TTC549 (cell line): ENCODE measurements at regions not wholly inside any gene's neighbourhood (a gene's known extent, or its start where the extent isn't known, plus 50 kb on each side); places are given as distances from the start of the nearest gene placed in this dataset.

Experiments
- FAIRE-seq: peaks from 2 replicates; lab custom pipeline; 2012; peaks lifted over from hg19 to GRCh38; lab: Jason Lieb, UNC

DNA sequence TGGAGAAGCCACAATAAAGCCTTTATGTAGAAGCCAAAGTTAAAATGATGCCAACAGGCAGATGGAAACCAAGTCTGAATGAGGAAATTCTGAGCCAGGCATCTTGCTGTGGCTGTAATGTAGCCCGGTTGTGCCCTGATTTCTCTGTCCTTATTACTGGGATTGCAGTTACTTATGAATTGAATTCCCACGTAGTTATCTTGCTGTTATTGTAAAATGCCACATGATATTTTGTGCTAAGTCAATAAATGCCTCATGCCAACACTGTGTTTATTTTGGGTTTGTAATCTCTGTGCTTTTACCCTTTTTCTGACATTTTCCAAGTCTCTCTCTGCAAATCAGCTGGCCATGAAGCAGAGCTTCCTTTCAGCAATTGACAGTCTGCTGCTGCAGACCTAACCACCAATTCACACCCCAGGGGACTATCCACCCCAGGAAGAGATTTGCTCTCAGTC lies 486.1 kb upstream of the GOLIM4 start:
- FAIRE-seq: no peak

DNA sequence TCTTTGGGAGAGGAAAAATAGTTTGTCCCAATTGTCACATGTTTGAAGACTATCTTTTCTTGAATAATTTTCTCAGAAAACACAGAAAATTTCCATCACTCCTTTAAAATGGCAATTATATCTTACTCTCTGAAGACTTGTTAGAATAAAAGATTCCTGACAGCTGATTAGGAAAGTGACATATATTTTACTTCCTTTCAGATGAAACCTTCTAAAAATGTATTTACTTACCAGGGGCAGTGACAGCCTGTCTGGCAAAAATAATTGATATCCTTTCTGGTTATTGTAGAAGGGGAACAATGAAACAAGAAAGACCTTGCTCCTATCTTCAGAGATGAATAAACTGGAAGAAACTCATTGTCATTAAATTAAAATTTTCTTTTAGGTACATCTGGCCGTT lies 483.3 kb upstream of the GOLIM4 start:
- FAIRE-seq: no peak

DNA sequence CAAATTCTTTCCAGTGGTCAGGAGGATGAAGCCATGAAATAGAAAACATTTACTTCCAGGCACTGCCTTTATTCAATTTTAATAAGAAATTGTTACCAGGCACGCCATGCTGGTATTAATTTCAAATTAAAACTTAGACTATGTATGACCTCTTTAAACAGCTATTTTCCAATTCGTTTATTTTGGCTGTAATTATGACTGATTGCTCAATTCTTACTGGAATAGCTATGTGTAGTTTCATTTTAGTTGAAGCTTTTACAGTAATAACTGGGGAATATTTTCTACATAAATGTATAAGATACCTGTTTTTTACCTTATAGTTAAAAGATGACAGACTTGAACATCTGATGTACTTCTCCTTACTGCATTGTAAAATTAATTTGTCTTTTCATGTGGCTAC lies 480.0 kb upstream of the GOLIM4 start:
- no peak for FAIRE-seq

DNA sequence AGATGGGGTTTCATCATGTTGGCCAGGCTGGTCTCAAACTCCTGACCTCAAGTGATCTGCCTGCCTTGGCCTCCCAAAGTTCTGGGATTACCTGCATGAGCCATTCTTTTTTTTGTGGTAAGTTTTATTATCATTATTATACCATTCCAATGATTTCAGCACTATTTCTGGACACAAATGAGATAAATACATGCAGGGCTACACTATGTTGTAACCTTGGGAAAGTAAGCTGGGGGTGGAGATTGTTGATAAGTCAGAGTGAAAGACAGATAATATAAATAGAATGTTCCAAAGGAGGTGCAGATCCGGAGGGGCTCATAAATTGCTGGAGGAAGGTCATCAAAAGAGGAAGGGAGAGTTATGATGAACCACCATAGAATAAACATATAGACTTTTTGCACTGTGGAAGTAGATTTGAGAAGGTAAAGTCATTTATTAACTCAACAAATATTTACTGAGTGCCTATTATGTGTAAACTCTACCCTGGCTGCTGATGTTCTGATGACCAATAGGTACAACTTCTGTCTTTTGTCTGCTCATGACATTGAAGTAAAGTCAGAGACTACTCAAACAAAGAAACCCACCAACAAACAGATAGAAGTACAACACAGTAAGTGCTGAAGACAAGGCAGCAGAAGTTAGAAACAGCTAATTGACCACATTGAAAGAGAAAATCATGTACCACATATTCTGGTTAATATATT lies 478.9 kb upstream of the GOLIM4 start:
- no peak for FAIRE-seq

DNA sequence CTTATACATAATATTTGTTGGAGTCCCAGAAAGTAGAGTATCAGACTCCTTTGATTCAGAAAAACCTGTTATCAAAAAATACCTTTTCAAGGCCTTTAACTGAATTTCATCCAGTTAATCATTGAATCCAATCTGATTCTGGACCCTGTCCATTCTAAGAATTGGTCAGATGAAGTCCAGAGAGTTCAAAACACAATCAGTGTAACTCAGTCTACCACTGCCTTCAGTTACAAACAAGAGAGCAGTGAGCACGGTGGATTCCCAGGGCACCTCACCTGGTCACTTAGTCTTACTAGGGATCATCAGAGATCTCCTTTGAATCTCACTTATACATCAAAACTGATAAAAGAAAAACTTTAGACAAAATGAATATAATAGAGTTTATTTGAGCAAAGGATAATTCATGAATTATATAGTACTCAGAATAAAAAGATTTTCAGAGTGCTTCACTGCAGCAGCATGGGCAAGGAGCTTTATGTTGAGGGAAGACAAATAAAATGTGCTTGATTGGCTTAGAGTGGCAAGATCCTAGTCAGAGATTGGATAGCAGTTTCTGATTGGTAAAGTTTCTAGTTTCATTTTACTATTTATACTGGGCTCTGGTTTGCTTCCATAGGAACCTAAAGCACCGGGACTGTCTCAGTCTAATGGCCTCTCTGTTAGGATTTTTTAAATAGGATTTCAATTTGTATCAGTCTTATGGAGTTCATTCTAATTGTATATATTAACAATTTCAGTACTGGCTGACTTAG lies 474.9 kb upstream of the GOLIM4 start:
- no peak for FAIRE-seq

DNA sequence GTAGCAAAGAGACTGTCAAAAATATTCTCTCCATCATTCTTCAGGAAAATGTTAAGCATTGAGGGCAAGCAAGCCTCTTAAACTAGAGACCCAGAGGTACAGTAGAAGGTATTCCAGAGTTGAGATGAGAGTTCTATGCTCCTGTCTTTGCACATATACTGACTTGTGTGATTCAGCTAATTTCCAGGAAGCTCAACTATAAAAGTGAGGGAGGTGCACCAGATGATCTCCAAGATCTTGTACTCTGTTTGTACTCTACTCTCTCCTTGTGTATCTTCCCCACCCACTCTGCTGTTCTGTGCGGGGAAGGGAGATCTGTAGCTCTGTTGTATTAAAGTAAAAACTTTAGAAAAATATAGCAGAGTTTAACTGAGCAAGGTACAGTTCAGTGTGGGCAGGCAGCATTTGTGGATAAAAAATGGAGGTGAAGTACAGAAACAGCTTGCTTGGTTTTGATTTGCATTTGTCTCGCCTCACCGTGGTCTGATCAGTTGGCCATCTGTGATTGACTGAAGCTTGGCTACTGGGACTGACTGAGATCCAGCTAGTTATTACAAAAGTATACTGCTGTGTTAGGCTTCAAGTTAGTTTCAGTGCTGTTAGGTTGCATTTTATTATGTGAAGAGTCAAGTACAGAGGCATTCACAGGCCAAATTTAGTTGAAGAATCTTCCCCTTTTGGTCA lies 463.1 kb upstream of the GOLIM4 start:
- no peak for FAIRE-seq

DNA sequence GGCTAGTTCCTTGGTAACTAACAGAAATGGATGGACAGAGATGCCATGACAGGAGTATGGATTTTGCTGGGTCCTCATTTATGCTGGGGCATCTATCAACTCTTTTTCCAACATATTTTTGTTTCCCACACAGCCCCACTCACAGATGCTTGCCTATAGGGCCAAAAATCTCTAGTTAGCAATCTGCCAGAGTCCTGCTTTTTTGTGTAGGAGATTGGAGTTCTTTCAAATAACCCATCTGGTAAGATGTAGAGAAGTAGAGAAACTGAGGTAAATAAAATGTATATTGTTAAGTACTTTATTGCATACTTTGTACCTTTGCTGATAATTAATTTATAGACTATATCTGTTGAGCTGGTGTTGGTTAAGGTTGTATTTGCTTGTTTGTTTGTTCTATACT lies 456.5 kb upstream of the GOLIM4 start:
- no peak for FAIRE-seq

DNA sequence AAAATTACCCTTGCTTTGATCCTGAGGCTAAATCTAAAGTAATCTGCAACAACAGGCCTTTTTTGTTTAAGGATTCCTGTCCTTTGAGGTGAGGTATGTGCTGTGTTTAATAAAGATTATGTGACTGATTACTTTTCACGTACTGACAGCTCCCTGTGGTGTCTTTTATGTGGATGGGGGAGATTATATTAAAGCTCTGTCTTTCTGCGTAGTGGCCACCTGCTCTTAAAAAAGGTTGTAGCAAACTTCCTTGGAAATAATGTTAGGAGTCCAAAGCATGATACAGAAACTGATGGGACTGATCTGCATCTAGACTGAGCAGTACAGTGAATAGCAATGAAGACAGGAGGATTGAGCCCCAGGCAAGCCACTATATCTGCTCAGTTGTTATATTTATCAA lies 453.0 kb upstream of the GOLIM4 start:
- no peak for FAIRE-seq

DNA sequence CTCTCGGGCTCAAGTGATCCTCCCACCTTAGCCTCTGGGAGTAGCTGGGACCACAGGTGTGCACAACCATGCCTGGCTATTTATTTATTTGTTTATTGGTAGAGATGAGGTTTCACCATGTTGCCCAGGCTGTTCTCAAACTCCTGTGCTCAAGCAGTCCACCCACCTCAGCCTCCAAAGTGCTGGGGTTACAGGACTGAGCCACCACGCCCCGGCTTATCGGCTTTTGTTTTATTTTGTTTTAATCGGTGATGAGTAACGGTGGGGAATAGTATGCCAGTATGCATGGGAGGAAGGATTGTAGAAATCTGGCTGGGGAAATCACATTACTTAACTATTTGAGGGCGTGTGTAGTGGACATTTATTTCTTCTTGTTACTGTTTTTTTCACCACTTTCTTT lies 451.0 kb upstream of the GOLIM4 start:
- no peak for FAIRE-seq

DNA sequence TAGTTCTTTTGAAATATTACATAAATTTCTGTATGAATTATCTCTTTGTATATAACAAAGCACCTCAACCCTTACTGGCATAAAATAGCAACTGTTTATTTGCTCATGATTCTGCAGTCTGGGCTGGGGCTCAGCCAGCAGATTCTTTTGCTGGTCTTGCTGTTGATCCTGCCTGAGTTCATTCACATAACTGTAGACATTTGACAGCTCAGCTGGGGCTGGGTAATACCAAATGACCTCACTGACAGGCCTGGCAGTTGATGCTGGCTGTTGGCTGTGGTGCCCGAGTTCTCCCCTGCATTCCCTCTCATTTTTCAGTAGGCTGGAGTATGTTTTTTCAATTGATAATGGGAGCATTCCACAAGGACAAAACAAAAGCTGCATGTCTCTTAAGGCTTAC lies 449.9 kb upstream of the GOLIM4 start:
- FAIRE-seq: no peak

DNA sequence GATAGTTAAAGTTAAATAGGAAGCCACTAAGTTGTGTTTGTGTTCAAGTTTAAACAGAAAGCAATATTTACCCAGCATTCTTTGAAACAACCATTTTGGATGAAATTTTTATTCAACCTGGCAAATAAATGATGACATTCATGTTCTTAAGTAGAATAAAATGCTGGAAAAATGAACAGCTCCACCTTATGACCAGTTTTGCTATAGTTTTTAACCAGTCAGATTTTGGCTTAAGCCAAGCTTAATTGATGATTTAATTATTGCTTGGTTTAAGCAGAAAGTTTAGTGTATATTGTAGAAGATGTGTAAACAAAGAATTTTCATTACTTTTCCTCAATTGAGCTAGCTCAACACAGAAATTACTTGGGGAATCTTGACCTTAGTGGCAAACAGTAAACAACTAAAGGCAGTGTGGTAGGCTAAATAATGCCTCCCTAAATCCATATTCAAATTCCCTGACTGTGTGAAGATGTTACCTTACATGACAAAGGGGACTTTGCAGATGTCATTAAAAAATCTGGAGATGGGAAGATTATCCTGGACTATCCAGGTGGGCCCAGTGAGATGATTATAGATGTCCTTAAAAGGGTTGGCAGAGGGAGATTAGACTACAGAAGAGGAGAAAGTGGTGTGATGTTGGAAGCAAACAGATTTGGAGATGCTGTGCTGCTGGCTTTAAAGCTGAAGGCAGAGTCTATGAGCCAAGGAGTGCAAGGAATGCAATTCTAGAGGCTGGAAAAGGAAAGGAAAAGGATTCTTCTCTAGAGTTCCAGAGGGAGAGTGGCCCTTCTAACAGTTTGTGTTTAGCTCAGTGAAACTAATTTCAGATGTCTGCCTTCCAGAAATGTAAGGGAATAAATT lies 448.6 kb upstream of the GOLIM4 start:
- FAIRE-seq: no peak

DNA sequence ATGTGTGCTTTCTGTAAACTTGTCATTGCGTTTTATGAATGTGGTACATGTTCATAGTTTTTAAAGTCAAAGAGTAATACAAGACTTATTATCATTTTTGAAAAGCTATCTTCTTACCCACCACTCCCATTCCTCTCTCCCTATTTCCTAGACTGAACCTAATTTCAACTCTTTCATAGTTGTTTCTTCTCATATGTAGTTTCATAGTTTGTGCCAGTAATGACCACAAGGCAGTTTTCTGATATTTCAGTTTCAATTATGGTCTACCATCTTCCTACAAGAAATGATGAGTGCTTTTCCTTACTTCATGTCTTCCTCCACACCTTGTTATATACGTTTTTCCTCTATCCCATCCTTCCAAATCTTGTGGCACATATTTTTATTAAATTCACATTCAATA lies 445.0 kb upstream of the GOLIM4 start:
- no peak for FAIRE-seq

DNA sequence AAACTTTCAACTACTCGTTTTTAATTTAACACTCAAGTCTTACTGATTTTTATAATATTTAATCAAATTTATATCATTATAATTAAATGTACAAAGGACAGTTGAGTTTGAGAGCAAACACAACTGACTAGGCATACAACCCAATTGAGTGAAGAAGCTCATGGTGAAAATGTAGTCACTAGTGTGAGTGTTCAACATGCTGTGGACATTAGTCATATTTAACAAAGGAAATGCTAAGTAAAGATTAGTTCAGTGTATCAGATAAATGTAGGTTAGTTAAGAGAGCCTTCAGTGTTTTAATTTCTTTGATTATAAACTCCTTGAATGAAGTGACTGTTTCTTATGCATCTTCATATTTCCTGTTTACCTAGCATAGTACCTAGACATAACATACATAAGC lies 444.2 kb upstream of the GOLIM4 start:
- no peak for FAIRE-seq

DNA sequence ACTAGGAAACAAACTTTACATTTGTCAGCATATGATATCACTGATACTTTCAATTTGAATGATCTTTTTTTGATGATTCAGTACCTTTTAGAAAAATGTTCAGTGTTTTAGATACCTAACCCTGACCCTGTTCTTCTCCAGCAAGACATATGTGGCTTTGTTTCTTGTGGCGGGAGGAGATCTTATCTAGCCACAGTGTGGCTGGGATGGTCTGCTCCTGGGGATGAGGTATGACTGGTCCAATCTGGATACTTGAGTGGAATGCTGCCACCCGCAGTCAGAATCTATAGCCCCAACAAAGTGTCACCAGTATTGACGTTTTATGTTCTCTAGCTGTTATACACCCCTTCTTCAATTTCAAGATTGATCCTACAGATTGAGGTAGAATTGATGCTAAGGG lies 439.0 kb upstream of the GOLIM4 start:
- no peak for FAIRE-seq

DNA sequence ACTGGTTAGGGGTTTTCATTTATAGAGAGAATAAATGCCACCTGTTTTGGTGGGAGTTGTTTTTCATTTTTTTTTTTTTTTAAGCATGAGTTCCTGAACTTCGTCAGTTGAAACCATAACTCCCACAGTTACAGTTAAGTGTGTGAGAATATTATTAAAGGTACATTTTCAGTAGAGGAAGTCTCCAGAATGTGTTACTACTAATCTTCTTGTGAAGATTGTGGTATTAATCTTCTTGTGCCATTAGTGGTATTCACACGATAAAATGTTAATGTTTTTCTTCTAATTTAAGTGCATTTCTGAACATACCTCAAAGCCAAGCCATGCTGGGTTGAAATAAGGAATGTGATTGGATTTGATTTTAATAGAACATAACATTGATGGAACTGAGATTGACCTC lies 437.9 kb upstream of the GOLIM4 start:
- no peak for FAIRE-seq

DNA sequence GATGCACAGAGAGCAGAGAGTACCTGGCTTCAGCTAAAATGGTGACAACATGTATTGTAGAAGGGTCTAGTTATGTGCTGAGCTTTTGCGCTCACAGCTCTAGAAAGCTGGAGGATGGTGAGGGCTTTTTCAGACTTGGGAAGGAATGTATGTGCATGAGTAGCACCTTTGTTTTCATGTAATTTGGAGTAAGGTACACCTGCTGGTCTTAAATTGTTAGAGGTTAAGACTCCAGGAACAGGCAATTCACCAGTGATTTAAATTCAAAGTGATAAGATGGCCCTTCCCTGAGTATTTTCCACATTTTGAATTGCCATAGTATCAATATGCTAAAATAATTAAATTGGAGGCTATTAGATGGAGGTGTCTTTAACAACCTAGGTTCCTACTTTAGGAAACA lies 436.4 kb upstream of the GOLIM4 start:
- FAIRE-seq: no peak

DNA sequence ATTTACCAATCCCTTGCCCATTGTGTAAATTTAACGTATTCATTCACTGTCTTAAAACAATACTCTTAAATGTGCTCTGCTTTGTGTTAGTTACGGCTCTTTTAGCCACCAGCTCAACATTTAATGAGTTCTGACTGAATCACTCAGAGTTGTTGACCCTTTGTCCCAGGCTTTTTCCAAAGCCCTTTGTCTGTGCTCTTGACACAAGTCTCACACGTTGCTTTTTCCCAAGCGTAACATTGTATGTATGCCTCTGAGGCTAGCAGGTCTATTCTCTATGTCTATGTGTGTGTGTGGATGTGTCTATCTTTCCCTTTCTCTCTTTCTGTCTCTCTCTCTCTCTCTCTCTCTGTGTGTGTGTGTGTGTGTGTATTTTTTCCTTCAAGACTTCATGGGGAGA lies 435.4 kb upstream of the GOLIM4 start:
- FAIRE-seq: no peak

DNA sequence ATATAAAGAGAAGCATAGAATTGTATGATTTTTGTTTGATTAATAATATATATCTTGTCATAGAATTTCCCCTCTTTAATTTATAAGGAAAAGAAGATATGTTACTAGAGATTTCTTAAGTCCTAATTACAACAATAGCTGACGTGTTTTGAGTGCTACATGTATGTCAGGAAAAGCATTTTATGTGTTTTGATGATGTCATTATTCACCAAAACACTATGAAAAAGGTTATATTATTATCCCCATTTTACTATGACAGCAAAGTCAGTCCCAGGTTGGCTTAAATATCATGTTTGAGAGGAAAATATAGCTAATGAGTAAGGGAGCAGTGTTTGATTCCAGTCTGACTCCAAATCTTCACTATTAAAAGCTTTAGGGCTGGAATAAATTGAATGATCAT lies 428.4 kb upstream of the GOLIM4 start:
- no peak for FAIRE-seq

DNA sequence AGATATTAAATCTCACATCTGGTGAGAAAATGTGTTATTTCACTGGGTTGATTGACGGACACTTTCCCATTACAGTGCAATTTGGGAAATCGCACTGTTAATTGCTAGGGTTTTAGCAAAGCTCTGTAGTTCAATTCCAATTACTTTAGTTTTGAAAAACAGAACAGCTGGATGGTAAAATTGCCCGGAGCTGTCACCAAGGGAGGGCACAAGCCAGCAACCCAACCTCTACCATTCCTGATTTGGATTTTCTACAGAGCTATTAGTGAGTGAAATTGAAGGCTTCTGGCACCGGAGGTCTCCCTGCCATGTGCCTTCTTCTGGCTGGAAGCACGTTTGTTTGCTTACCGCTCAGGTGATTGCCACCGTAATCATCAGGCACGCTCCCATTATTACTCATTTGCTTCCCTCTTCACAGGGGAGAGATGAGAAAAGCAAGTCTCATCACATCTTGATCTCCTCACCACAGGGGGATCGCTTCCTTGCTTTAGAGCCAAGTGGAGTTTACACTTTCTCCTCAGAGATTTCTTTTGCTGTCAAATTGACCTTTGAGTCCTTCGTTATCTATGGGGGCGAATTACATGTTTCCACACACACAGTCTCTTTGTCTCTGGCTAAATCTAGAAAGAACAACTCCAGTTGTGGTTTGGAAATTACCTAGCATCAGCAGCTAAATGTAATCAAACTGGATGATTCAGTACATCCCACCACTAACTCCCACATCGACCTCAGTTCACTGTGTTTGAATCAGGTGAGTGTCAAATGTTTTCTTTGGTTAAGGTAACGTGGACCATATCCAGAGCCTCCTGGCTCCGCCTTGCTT lies 421.7 kb upstream of the GOLIM4 start:
- no peak for FAIRE-seq

DNA sequence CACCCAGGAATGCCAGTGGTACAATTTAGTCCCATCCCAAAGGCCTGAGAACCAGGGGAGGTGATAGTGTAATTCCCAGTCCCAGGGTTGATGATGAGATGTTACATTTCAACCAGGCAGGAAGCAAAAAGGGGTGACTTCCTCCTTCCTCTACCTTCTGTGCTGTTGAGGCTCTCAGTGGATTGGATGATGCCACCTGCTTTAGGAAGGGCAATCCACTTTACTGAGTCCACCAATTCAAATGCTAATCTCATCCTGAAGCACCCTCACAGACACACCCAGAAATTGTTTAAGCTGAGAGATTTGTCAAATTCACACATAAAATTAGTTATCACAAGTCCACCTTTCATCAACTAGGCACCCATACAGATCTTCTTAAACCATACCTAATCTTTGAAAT lies 418.5 kb upstream of the GOLIM4 start:
- no peak for FAIRE-seq

DNA sequence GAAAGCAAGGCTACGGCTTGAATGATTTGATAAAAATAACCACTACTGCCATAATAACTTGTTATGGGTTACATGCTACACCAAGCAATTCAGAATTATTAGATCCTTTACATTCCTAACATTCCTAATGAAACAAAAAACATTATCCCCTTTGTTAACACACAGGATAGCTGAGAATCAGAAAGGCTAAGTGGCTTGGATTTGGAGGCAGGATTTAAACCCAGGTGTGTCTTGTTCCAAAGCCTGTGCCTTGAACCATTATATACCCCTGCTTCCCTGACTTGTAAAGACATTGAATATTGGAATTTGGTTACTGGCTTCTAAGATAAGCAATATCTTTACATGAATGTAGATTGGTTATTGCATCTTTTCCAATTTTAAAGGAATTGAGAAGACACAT lies 417.1 kb upstream of the GOLIM4 start:
- no peak for FAIRE-seq
